Suprapubic skin (tissue), 4 donors: ENCODE measurements at regions not wholly inside any gene's neighbourhood (a gene's known extent, or its start where the extent isn't known, plus 50 kb on each side); places are given as distances from the start of the nearest gene placed in this dataset.

Experiments used
- DNase-seq, 2 donors: peaks; one replicate each; pipeline ENCODE4 v3.0.0-alpha.2; 2019; ENCODE audit warnings: low spot score in 2 of 2
- H3K27ac ChIP-seq: fragments of 200-600 bp; sonication (generic); one replicate; pipeline ENCODE4 v1.5.1; 2019
- H3K27me3 ChIP-seq: fragments of 200-600 bp; sonication (generic); one replicate; pipeline ENCODE4 v1.5.1; 2019
- H3K36me3 ChIP-seq: fragments of 200-600 bp; sonication (generic); one replicate; pipeline ENCODE4 v1.5.1; 2019
- H3K4me1 ChIP-seq: fragments of 200-600 bp; sonication (generic); one replicate; pipeline ENCODE4 v1.5.1; 2019
- H3K4me3 ChIP-seq: fragments of 200-600 bp; sonication (generic); one replicate; pipeline ENCODE4 v1.5.1; 2019; ENCODE audit warnings: mild to moderate bottlenecking
- H3K9me3 ChIP-seq: fragments of 200-600 bp; sonication (generic); one replicate; pipeline ENCODE4 v1.5.1; 2019
- EP300 ChIP-seq: sonication (generic); formaldehyde crosslinking; IDR thresholded peaks from one replicate; pipeline ENCODE4 v1.6.1; 2017; ENCODE audit warnings: antibody characterized with exemption
- POLR2A ChIP-seq, 2 donors: fragments of 450-650 bp; IDR thresholded peaks; one replicate each; pipeline ENCODE4 v1.6.1; 2017; ENCODE audit warnings: antibody characterized with exemption in 2 of 2, mild to moderate bottlenecking in 2 of 2, moderate library complexity in 2 of 2
- POLR2AphosphoS5 ChIP-seq, 3 donors: sonication (generic); formaldehyde crosslinking; IDR thresholded peaks; one replicate each; pipeline ENCODE4 v1.6.1; 2017; ENCODE audit warnings: antibody characterized with exemption in 3 of 3
- WGBS: methylation state at CpG from one replicate; pipeline ENCODE4 v1.1.5; 2018; 5-methylcytosine and 5-hydroxymethylcytosine counted together
- TF ChIP-seq, protein P1 (sequence below), 2 donors: fragments of 200-600 bp in 1 of 2; fragments of 450-650 bp in 1 of 2; sonication (generic) in 1 of 2; IDR thresholded peaks; one replicate each; pipeline ENCODE4 v1.5.1; 2016 to 2019; ENCODE audit warnings: antibody characterized with exemption in 2 of 2, mild to moderate bottlenecking in 1 of 2, moderate library complexity in 1 of 2

DNA sequence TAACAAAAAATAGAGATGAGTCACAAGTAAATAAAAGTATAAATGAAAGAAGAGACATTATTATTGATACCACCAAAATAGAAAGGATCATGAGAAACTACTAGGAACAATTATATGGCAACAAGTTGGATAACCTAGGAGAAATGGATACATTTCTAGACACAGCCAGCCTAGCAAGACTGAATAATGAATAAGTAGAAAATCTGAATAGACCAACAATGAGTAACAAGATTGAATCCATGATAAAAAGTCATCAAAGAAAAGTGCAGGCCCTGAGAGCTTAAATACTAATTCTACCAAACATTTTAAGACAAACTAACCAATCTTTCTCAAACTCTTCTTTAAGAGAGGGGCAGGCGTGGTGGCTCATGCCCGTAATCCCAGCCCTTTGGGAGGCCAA lies 538.6 kb upstream of the PBX1 start:
- no peak for DNase-seq
- WGBS, result 61% methylated on average over 2 of the region's 2 CpGs
- H3K27ac ChIP-seq, result no peak overlapping the region
- H3K9me3 ChIP-seq, result no peaks in the 10 kb centered on the region
- no peaks in the 10 kb centered on the region for H3K36me3 ChIP-seq
- H3K27me3 ChIP-seq, result no peaks in the 10 kb centered on the region
- TF ChIP-seq EP300, result no peak
- no peak for TF ChIP-seq POLR2A (IDR thresholded peaks at IDR 0.05)
- TF ChIP-seq POLR2AphosphoS5 (IDR thresholded peaks at IDR 0.05), result no peak
- TF ChIP-seq, protein P1, sequence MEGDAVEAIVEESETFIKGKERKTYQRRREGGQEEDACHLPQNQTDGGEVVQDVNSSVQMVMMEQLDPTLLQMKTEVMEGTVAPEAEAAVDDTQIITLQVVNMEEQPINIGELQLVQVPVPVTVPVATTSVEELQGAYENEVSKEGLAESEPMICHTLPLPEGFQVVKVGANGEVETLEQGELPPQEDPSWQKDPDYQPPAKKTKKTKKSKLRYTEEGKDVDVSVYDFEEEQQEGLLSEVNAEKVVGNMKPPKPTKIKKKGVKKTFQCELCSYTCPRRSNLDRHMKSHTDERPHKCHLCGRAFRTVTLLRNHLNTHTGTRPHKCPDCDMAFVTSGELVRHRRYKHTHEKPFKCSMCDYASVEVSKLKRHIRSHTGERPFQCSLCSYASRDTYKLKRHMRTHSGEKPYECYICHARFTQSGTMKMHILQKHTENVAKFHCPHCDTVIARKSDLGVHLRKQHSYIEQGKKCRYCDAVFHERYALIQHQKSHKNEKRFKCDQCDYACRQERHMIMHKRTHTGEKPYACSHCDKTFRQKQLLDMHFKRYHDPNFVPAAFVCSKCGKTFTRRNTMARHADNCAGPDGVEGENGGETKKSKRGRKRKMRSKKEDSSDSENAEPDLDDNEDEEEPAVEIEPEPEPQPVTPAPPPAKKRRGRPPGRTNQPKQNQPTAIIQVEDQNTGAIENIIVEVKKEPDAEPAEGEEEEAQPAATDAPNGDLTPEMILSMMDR (IDR thresholded peaks at IDR 0.05), result no peak
- no peak overlapping the region for H3K4me3 ChIP-seq
- H3K4me1 ChIP-seq, result no peaks in the 10 kb centered on the region

DNA sequence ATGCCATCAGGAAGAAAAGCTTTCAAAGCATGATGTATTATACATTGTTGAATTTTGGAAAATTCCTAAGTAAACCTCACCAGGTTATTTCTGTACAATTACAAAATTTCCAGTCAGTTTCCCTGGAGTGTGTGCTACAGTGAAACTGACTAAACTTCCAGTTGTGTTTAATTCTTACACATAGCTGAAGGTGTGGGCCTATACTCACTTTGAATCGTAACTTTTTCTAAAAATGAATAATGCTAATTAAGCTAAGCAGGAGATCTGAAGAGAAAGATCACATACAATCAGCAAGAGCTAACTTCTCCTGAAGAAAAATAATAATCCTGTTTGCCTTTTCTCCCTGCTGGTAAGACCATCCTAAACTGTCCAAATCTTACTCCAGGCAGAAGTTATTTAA lies 537.2 kb upstream of the PBX1 start:
- H3K36me3 ChIP-seq, result no peaks in the 10 kb centered on the region
- no peaks in the 10 kb centered on the region for H3K27me3 ChIP-seq
- H3K9me3 ChIP-seq, result no peaks in the 10 kb centered on the region
- DNase-seq, result no peak
- H3K27ac ChIP-seq, result no peak overlapping the region
- no peak for TF ChIP-seq POLR2AphosphoS5 (IDR thresholded peaks at IDR 0.05)
- no peak for TF ChIP-seq POLR2A (IDR thresholded peaks at IDR 0.05)
- TF ChIP-seq EP300, result no peak
- TF ChIP-seq, protein P1 (IDR thresholded peaks at IDR 0.05), result no peak
- no peaks in the 10 kb centered on the region for H3K4me1 ChIP-seq
- WGBS, result 90% methylated on average over 1 of the region's 1 CpG
- no peak overlapping the region for H3K4me3 ChIP-seq

DNA sequence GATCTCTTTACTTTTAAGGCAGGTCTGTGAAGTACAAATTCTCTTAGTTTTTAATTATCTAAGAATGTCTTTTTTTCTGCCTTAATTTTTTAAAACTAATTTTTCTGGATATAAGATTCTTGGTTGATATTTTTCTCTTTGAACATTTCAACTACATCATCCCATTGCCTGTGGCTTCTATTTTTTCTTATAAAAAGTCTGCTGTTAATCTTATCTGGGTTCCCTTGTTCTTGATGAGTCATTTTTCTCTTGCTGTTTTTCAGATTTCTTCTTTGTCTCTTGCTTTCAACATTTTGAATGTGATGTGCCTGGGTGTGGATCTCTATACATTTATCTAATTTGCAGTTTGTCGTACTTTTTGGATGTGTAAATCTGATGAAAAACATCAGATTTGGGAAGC lies 525.2 kb upstream of the PBX1 start:
- TF ChIP-seq EP300, result no peak
- TF ChIP-seq POLR2A (IDR thresholded peaks at IDR 0.05), result no peak
- TF ChIP-seq, protein P1 (IDR thresholded peaks at IDR 0.05), result no peak
- TF ChIP-seq POLR2AphosphoS5 (IDR thresholded peaks at IDR 0.05), result no peak
- Histone ChIP-seq H3K36me3 (no peaks in the 10 kb centered on the region), H3K9me3 (peaks cover 9% of the 10 kb centered on the region), H3K27me3 (no peaks in the 10 kb centered on the region), H3K27ac (no peak overlapping the region), H3K4me3 (no peak overlapping the region), H3K4me1 (no peaks in the 10 kb centered on the region)
- DNase-seq, result no peak
- WGBS, result 55% methylated on average over 1 of the region's 1 CpG

DNA sequence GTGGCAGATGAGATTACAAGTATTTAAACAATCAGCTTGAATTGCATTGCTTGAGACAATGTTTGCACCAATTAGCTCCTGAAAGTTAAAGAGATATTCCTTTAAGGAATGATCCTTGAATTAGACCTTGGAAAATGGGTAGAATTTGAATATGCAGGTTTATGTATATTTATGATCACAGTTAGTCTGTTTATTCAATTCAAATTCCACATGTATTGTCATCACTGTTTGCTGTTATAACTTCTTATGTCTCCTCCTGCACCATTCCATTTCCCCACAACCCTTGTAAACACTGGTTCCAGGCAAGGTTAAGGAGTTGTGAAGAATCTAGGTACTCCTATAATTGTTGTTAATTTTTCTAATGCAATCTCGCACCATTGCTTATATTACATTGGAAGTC lies 518.2 kb upstream of the PBX1 start:
- WGBS, result 95% methylated on average over 1 of the region's 1 CpG
- H3K27me3 ChIP-seq, result no peaks in the 10 kb centered on the region
- TF ChIP-seq EP300, result no peak
- TF ChIP-seq, protein P1 (IDR thresholded peaks at IDR 0.05), result no peak
- no peak for TF ChIP-seq POLR2A (IDR thresholded peaks at IDR 0.05)
- no peak for TF ChIP-seq POLR2AphosphoS5 (IDR thresholded peaks at IDR 0.05)
- no peak overlapping the region for H3K4me3 ChIP-seq
- H3K27ac ChIP-seq, result no peak overlapping the region
- H3K9me3 ChIP-seq, result no peaks in the 10 kb centered on the region
- no peaks in the 10 kb centered on the region for H3K36me3 ChIP-seq
- no peak for DNase-seq
- no peaks in the 10 kb centered on the region for H3K4me1 ChIP-seq

DNA sequence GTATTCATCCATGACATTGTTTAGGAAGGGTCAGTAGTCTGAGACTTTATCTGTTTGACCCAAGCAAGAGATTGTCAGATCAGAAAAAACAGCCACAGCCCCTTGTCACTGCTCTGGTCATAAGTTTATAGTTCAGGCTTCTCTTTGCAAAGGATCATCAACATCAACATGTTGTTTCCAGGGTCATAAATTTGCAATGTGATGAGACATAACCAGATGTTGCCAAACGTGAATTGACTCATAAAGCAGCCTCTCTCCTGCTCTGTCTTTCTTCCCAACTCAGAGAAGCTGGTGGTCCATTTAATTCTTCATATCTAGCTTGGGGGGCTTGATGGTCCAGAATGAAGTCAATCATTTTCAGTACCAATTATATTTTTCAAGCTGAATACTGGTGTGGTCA lies 507.2 kb upstream of the PBX1 start:
- no peaks in the 10 kb centered on the region for H3K4me1 ChIP-seq
- H3K36me3 ChIP-seq, result no peaks in the 10 kb centered on the region
- DNase-seq, result no peak
- TF ChIP-seq, protein P1 (IDR thresholded peaks at IDR 0.05), result no peak
- no peak for TF ChIP-seq EP300
- no peak for TF ChIP-seq POLR2AphosphoS5 (IDR thresholded peaks at IDR 0.05)
- no peak for TF ChIP-seq POLR2A (IDR thresholded peaks at IDR 0.05)
- no peak overlapping the region for H3K27ac ChIP-seq
- WGBS, result 9% methylated on average over 1 of the region's 1 CpG
- no peak overlapping the region for H3K4me3 ChIP-seq
- H3K27me3 ChIP-seq, result no peaks in the 10 kb centered on the region
- H3K9me3 ChIP-seq, result no peaks in the 10 kb centered on the region
